KMS-11 (cell line): ENCODE measurements at regions not wholly inside any gene's neighbourhood (a gene's known extent, or its start where the extent isn't known, plus 50 kb on each side); places are given as distances from the start of the nearest gene placed in this dataset.

Source experiments
- H2AFZ ChIP-seq: fragments of 200-600 bp; sonication (generic); 2 replicates; pipeline ENCODE4 v1.6.1; 2016; ENCODE audit warnings: antibody characterized with exemption, mixed run types, low read depth
- H3K27ac ChIP-seq: fragments of 200-600 bp; sonication (generic); 2 replicates; pipeline ENCODE4 v1.6.1; 2016; ENCODE audit warnings: mild to moderate bottlenecking, mixed run types
- H3K27me3 ChIP-seq: fragments of 200-600 bp; sonication (generic); 2 replicates; pipeline ENCODE4 v1.6.1; 2017; ENCODE audit warnings: mild to moderate bottlenecking, low read depth, mixed run types, moderate library complexity; ENCODE audit not compliant: insufficient read depth
- H3K36me3 ChIP-seq: fragments of 200-600 bp; sonication (generic); 2 replicates; pipeline ENCODE4 v1.6.1; 2017; ENCODE audit warnings: mild to moderate bottlenecking, mixed run types; ENCODE audit not compliant: insufficient read depth
- H3K4me1 ChIP-seq: fragments of 200-600 bp; sonication (generic); 2 replicates; pipeline ENCODE4 v1.6.1; 2016; ENCODE audit warnings: mild to moderate bottlenecking, low read depth, mixed run types; ENCODE audit not compliant: poor library complexity, severe bottlenecking
- H3K4me2 ChIP-seq: fragments of 200-600 bp; sonication (generic); 2 replicates; pipeline ENCODE4 v1.7.0; 2016; ENCODE audit warnings: mild to moderate bottlenecking, mixed run types
- H3K4me3 ChIP-seq: fragments of 200-600 bp; sonication (generic); IDR thresholded peaks from 2 replicates; pipeline ENCODE4 v1.6.1; 2017; ENCODE audit warnings: low read depth, low read length, mixed read lengths; ENCODE audit not compliant: insufficient read depth
- H3K79me2 ChIP-seq: fragments of 200-600 bp; sonication (generic); 2 replicates; pipeline ENCODE4 v1.6.1; 2016; ENCODE audit warnings: low read depth, mixed run types; ENCODE audit not compliant: insufficient read depth
- H3K9ac ChIP-seq: fragments of 200-600 bp; sonication (generic); 2 replicates; pipeline ENCODE4 v1.6.1; 2016; ENCODE audit warnings: mild to moderate bottlenecking, mixed run types
- H4K20me1 ChIP-seq: fragments of 200-600 bp; sonication (generic); 2 replicates; pipeline ENCODE4 v1.6.1; 2016; ENCODE audit warnings: mild to moderate bottlenecking, mixed run types; ENCODE audit not compliant: insufficient read depth
- CTCF ChIP-seq: fragments of 200-600 bp; sonication (generic); conservative IDR thresholded peaks from 2 replicates; pipeline ENCODE4 v1.6.1; 2017; ENCODE audit warnings: low read depth, mild to moderate bottlenecking, antibody characterized with exemption, low read length, moderate library complexity, mixed read lengths

GRCh38 chr1:79825551-79825950 lies 819.0 kb upstream of the ADGRL4 start:
- Histone ChIP-seq H3K4me3 (no peak overlapping the region), H3K36me3 (no peaks in the 10 kb centered on the region), H3K4me1 (no peaks in the 10 kb centered on the region), H3K27ac (no peak overlapping the region), H3K27me3 (no peaks in the 10 kb centered on the region), H4K20me1 (no peaks in the 10 kb centered on the region), H3K4me2 (no peak overlapping the region), H2AFZ (no peak overlapping the region), H3K79me2 (no peaks in the 10 kb centered on the region), H3K9ac (no peak overlapping the region)
- TF ChIP-seq CTCF = no peak

GRCh38 chr1:79822053-79822452 lies 815.5 kb upstream of the ADGRL4 start:
- Histone ChIP-seq H3K9ac (no peak overlapping the region), H3K27ac (no peak overlapping the region), H2AFZ (no peak overlapping the region), H3K4me2 (no peak overlapping the region), H3K27me3 (no peaks in the 10 kb centered on the region), H3K79me2 (no peaks in the 10 kb centered on the region), H3K4me1 (peaks cover 11% of the 10 kb centered on the region), H3K4me3 (no peak overlapping the region), H4K20me1 (no peaks in the 10 kb centered on the region), H3K36me3 (no peaks in the 10 kb centered on the region)
- TF ChIP-seq CTCF = no peak

- Histone ChIP-seq H3K27me3 (no peaks in the 10 kb centered on the region), H2AFZ (no peak overlapping the region), H3K36me3 (no peaks in the 10 kb centered on the region), H3K27ac (no peak overlapping the region), H3K4me3 (no peak overlapping the region), H3K79me2 (no peaks in the 10 kb centered on the region), H3K4me2 (no peak overlapping the region), H4K20me1 (no peaks in the 10 kb centered on the region), H3K4me1 (peaks cover 11% of the 10 kb centered on the region), H3K9ac (no peak overlapping the region)
- TF ChIP-seq CTCF = no peak
These were observed 812.6 kb upstream of the ADGRL4 start for GRCh38 chr1:79819140-79819539.

- no peak overlapping the region for H2AFZ ChIP-seq
- TF ChIP-seq CTCF = no peak
These were observed 810.6 kb upstream of the ADGRL4 start for GRCh38 chr1:79817031-79817560.

More at GRCh38 chr1:79817031-79817560, 810.6 kb upstream of the ADGRL4 start:
- Histone ChIP-seq H3K79me2 (no peaks in the 10 kb centered on the region), H3K4me3 (no peak overlapping the region), H3K27ac (no peak overlapping the region), H3K4me2 (no peak overlapping the region), H3K27me3 (no peaks in the 10 kb centered on the region), H4K20me1 (no peaks in the 10 kb centered on the region), H3K9ac (no peak overlapping the region), H3K4me1 (peaks cover 11% of the 10 kb centered on the region), H3K36me3 (no peaks in the 10 kb centered on the region)
